CD14-positive monocyte (primary cell): ENCODE measurements at regions not wholly inside any gene's neighbourhood (a gene's known extent, or its start where the extent isn't known, plus 50 kb on each side); places are given as distances from the start of the nearest gene placed in this dataset.
"Not testable (repeated sequence)": the region's sequence is repeated elsewhere in the genome, so short reads cannot be mapped to it uniquely, and the experiment has no call there.

Experiments
- DNase-seq, 3 donors: peaks; one replicate each; pipeline ENCODE4 v3.0.0-alpha.2; 2011 to 2022
- H2AFZ ChIP-seq: 2 replicates; pipeline ENCODE4 v1.6.0; 2012; ENCODE audit warnings: mild to moderate bottlenecking, low read depth, low read length, inconsistent platforms; ENCODE audit not compliant: insufficient read depth, poor library complexity, severe bottlenecking
- H3K27ac ChIP-seq, 2 donors: 1 replicate in 1 of 2; 2 replicates in 1 of 2; pipeline ENCODE4 v1.5.1; 2012 to 2013; ENCODE audit warnings: low read length in 2 of 2, control low read depth in 1 of 2, inconsistent platforms in 1 of 2, low read depth in 1 of 2, mild to moderate bottlenecking in 1 of 2
- H3K27me3 ChIP-seq, 2 donors: one replicate each; pipeline versions ENCODE4 v1.6.0 to v1.6.1; 2011 to 2013; ENCODE audit warnings: low read length in 2 of 2; ENCODE audit not compliant: control insufficient read depth in 2 of 2, insufficient read depth in 2 of 2
- H3K36me3 ChIP-seq, 2 donors: replicated peaks in 1 of 2; 1 replicate in 1 of 2; 2 replicates in 1 of 2; pipeline versions ENCODE4 v1.5.1 to v1.6.1; 2012 to 2013; ENCODE audit warnings: low read length in 2 of 2, control low read depth in 1 of 2, inconsistent platforms in 1 of 2, mild to moderate bottlenecking in 1 of 2; ENCODE audit not compliant: insufficient read depth in 2 of 2, control insufficient read depth in 1 of 2
- H3K4me1 ChIP-seq, 2 donors: 1 replicate in 1 of 2; 2 replicates in 1 of 2; pipeline versions ENCODE4 v1.5.1 to v1.6.1; 2012 to 2013; ENCODE audit warnings: low read length in 2 of 2, control low read depth in 1 of 2, inconsistent platforms in 1 of 2, mild to moderate bottlenecking in 1 of 2, moderate library complexity in 1 of 2; ENCODE audit not compliant: insufficient read depth in 2 of 2, control insufficient read depth in 1 of 2
- H3K4me2 ChIP-seq: replicated peaks from 2 replicates; pipeline ENCODE3; 2012; ENCODE audit warnings: low read length, moderate library complexity, mild to moderate bottlenecking; ENCODE audit not compliant: poor library complexity, severe bottlenecking; ENCODE audit errors: extremely low read depth
- H3K4me3 ChIP-seq, 3 experiments: fragments of 200-600 bp in 1 of 3; sonication (generic) in 1 of 3; replicated peaks in 1 of 3; 1 replicate in 2 of 3; 2 replicates in 1 of 3; pipeline ENCODE4 v1.5.1; 2011 to 2013; ENCODE audit warnings: low read length in 3 of 3, mild to moderate bottlenecking in 3 of 3, control low read depth in 2 of 3, low read depth in 2 of 3, inconsistent platforms in 1 of 3, moderate library complexity in 1 of 3
- H3K79me2 ChIP-seq: 2 replicates; pipeline ENCODE4 v1.6.0; 2012; ENCODE audit warnings: mild to moderate bottlenecking, control low read depth, inconsistent platforms, low read length, moderate library complexity; ENCODE audit not compliant: insufficient read depth
- H3K9ac ChIP-seq: 2 replicates; pipeline ENCODE4 v1.6.0; 2017; ENCODE audit warnings: low read length, mild to moderate bottlenecking; ENCODE audit not compliant: insufficient read depth, poor library complexity, severe bottlenecking
- H3K9me3 ChIP-seq, 2 donors: replicated peaks in 1 of 2; 1 replicate in 1 of 2; 2 replicates in 1 of 2; pipeline versions ENCODE4 v1.5.1 to v1.6.1; 2012 to 2013; ENCODE audit warnings: low read length in 2 of 2, control low read depth in 1 of 2; ENCODE audit not compliant: control insufficient read depth in 1 of 2, insufficient read depth in 1 of 2
- H4K20me1 ChIP-seq: 2 replicates; pipeline ENCODE4 v1.6.0; 2012; ENCODE audit warnings: mild to moderate bottlenecking, low read length, control low read depth, moderate library complexity; ENCODE audit not compliant: insufficient read depth
- H3K27ac Mint-ChIP-seq, 7 donors: one replicate each; pipeline ENCODE4 v1.8.0; 2020; ENCODE audit warnings: mild to moderate bottlenecking in 7 of 7, mixed read lengths in 7 of 7, moderate library complexity in 6 of 7, inconsistent platforms in 2 of 7
- H3K27me3 Mint-ChIP-seq, 3 donors: one replicate each; pipeline ENCODE4 v1.8.0; 2021 to 2022; ENCODE audit warnings: low read depth in 3 of 3, mild to moderate bottlenecking in 3 of 3, mixed read lengths in 3 of 3, moderate library complexity in 3 of 3, inconsistent platforms in 1 of 3
- H3K36me3 Mint-ChIP-seq, 2 donors: one replicate each; pipeline ENCODE4 v1.8.0; 2020; ENCODE audit warnings: mixed read lengths in 2 of 2, inconsistent platforms in 1 of 2, mild to moderate bottlenecking in 1 of 2
- H3K4me1 Mint-ChIP-seq: one replicate; pipeline ENCODE4 v1.8.0; 2020; ENCODE audit warnings: mild to moderate bottlenecking, mixed read lengths
- H3K4me3 Mint-ChIP-seq, 2 donors: one replicate each; pipeline ENCODE4 v1.8.0; 2020; ENCODE audit warnings: mild to moderate bottlenecking in 2 of 2, mixed read lengths in 2 of 2, moderate library complexity in 1 of 2
- H3K9me3 Mint-ChIP-seq, 7 donors: one replicate each; pipeline ENCODE4 v1.8.0; 2020 to 2022; ENCODE audit warnings: mixed read lengths in 7 of 7, mild to moderate bottlenecking in 6 of 7, moderate library complexity in 6 of 7, inconsistent platforms in 2 of 7
- WGBS: methylation state at CpG from one replicate; pipeline ENCODE4 v1.1.5; 2013; ENCODE audit warnings: missing lambda C conversion rate; ENCODE audit not compliant: insufficient coverage; 5-methylcytosine and 5-hydroxymethylcytosine counted together
- intact Hi-C, 2 donors: fragments of 100-400 bp; cut with micrococcal nuclease; formaldehyde crosslinking; loops; one replicate each; pipeline versions ENCODE4 v1.15.0 to v1.15.1; 2023
- TF ChIP-seq, protein P1 (sequence below): fragments of 200-600 bp; IDR thresholded peaks from one replicate; pipeline ENCODE4 v1.8.0; 2022; ENCODE audit warnings: antibody characterized with exemption, mild to moderate bottlenecking

DNA sequence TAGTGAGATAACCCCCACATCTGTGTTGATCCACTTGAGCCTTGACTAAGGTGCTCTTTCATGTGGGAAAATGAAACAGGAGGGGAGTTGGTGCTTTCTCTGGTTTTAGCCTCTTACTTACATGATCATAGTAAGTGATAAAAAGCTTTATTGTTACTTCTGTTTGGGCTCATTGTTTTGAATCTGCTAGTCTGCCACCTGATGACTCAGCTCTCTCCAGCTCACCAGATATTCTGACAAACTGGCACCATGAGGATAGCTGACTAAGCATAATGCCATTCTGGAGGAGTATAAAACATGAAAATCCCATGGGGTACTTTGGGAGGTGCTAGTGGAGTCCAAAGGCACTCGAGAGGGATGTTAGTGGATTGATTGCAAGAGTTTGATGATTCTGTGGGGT lies 824.0 kb downstream of the RAPGEF2 start:
- Mint-ChIP-seq H3K36me3 (no peaks in the 10 kb centered on the region), H3K27me3 (no peaks in the 10 kb centered on the region), H3K4me1 (no peaks in the 10 kb centered on the region), H3K27ac (no peak overlapping the region), H3K4me3 (no peak overlapping the region), H3K9me3 (peaks cover 4 to 26% (median 17%) of the 10 kb centered on the region in 7 donors)
- H3K4me1 ChIP-seq, result no peaks in the 10 kb centered on the region
- no peak for DNase-seq
- TF ChIP-seq, protein P1, sequence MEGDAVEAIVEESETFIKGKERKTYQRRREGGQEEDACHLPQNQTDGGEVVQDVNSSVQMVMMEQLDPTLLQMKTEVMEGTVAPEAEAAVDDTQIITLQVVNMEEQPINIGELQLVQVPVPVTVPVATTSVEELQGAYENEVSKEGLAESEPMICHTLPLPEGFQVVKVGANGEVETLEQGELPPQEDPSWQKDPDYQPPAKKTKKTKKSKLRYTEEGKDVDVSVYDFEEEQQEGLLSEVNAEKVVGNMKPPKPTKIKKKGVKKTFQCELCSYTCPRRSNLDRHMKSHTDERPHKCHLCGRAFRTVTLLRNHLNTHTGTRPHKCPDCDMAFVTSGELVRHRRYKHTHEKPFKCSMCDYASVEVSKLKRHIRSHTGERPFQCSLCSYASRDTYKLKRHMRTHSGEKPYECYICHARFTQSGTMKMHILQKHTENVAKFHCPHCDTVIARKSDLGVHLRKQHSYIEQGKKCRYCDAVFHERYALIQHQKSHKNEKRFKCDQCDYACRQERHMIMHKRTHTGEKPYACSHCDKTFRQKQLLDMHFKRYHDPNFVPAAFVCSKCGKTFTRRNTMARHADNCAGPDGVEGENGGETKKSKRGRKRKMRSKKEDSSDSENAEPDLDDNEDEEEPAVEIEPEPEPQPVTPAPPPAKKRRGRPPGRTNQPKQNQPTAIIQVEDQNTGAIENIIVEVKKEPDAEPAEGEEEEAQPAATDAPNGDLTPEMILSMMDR, result no peak
- H3K4me3 ChIP-seq, result no peak overlapping the region
- no peaks in the 10 kb centered on the region for H3K27me3 ChIP-seq
- H3K27ac ChIP-seq, result no peak overlapping the region
- H3K9me3 ChIP-seq, result peaks cover 19% of the 10 kb centered on the region in 2 donors
- no peak overlapping the region for H3K9ac ChIP-seq
- intact Hi-C loops, result no loop called here
- no peaks in the 10 kb centered on the region for H3K36me3 ChIP-seq
- no peak overlapping the region for H3K4me2 ChIP-seq
- H4K20me1 ChIP-seq, result no peaks in the 10 kb centered on the region
- no peaks in the 10 kb centered on the region for H3K79me2 ChIP-seq
- 83% methylated on average over 1 of the region's 1 CpG for WGBS
- no peak overlapping the region for H2AFZ ChIP-seq

- Mint-ChIP-seq H3K4me3 (no peak overlapping the region), H3K27ac (no peak overlapping the region), H3K36me3 (no peaks in the 10 kb centered on the region), H3K4me1 (no peaks in the 10 kb centered on the region), H3K27me3 (no peaks in the 10 kb centered on the region), H3K9me3 (peaks cover 4 to 28% (median 17%) of the 10 kb centered on the region in 7 donors)
- WGBS, result 100% methylated on average over 3 of the region's 6 CpGs
- Histone ChIP-seq H3K27ac (no peak overlapping the region), H3K9ac (no peak overlapping the region), H3K9me3 (peaks cover 19% of the 10 kb centered on the region in 2 donors), H3K27me3 (no peaks in the 10 kb centered on the region), H3K79me2 (no peaks in the 10 kb centered on the region), H3K36me3 (no peaks in the 10 kb centered on the region), H3K4me1 (no peaks in the 10 kb centered on the region), H4K20me1 (no peaks in the 10 kb centered on the region), H2AFZ (no peak overlapping the region), H3K4me2 (no peak overlapping the region), H3K4me3 (no peak overlapping the region)
- no peak for DNase-seq
- intact Hi-C loops, result no loop called here
- TF ChIP-seq, protein P1, result no peak
Observed at GRCh38 chr4:159927781-159928180, 824.9 kb downstream of the RAPGEF2 start.

DNA sequence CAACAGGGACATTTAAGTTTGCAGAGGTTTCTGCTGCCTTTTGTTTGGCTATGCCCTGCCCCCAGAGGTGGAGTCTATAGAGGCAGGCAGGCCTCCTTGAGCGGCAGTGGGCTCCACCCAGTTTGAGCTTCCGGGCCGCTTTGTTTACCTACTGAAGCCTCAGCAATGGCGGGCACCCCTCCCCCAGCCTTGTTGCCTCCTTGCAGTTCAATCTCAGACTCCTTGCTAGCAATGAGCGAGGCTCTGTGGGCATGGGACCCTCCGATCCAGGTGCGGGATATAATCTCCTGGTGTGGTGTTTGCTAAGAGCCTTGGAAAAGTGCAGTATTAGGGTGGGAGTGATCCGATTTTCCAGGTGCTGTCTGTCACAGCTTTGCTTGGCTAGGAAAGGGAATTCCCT lies 831.7 kb downstream of the RAPGEF2 start:
- H3K27me3 Mint-ChIP-seq, H3K27ac ChIP-seq, H3K36me3 Mint-ChIP-seq, H3K79me2 ChIP-seq, H3K4me1 Mint-ChIP-seq, H3K4me3 Mint-ChIP-seq, H3K4me3 ChIP-seq, H3K36me3 ChIP-seq, H4K20me1 ChIP-seq, H3K27ac Mint-ChIP-seq, intact Hi-C loops, H3K27me3 ChIP-seq, H3K4me1 ChIP-seq, H3K4me2 ChIP-seq, H3K9ac ChIP-seq, H2AFZ ChIP-seq, DNase-seq: not testable (repeated sequence)
- peaks cover 7 to 26% (median 13%) of the 10 kb centered on the region in 7 donors for H3K9me3 Mint-ChIP-seq
- WGBS, result 95% methylated on average over 7 of the region's 8 CpGs
- H3K9me3 ChIP-seq, result peaks cover 0 to 12% of the 10 kb centered on the region in 2 donors
